Psoas muscle (tissue), 7 donors: ENCODE measurements at regions not wholly inside any gene's neighbourhood (a gene's known extent, or its start where the extent isn't known, plus 50 kb on each side); places are given as distances from the start of the nearest gene placed in this dataset.
"Not testable (repeated sequence)": the region's sequence is repeated elsewhere in the genome, so short reads cannot be mapped to it uniquely, and the experiment has no call there.

Source experiments
- ATAC-seq, 4 donors: fragments of 200-7000 bp; cut with Tn5 transposase; one replicate each; pipeline ENCODE4 v1.9.1; 2020; ENCODE audit warnings: moderate library complexity in 3 of 4, mild to moderate bottlenecking in 2 of 4
- DNase-seq, 2 donors: peaks; one replicate each; pipeline ENCODE4 v3.0.0-alpha.2; 2020
- H3K27ac ChIP-seq: fragments of 200-600 bp; one replicate; pipeline ENCODE4 v1.8.0; 2022
- H3K27me3 ChIP-seq, 3 donors: fragments of 200-600 bp in 1 of 3; one replicate each; pipeline versions ENCODE4 v1.6.1 to v1.8.0; 2013 to 2022; ENCODE audit warnings: low read length in 2 of 3, mild to moderate bottlenecking in 2 of 3, moderate library complexity in 1 of 3; ENCODE audit not compliant: insufficient read depth in 3 of 3
- H3K36me3 ChIP-seq, 2 donors: fragments of 200-600 bp in 1 of 2; one replicate each; pipeline versions ENCODE4 v1.6.1 to v1.8.0; 2013 to 2022; ENCODE audit warnings: low read depth in 1 of 2, mild to moderate bottlenecking in 1 of 2, moderate library complexity in 1 of 2; ENCODE audit not compliant: insufficient read depth in 1 of 2
- H3K4me1 ChIP-seq: fragments of 200-600 bp; one replicate; pipeline ENCODE4 v1.8.0; 2022
- H3K4me3 ChIP-seq: fragments of 200-600 bp; one replicate; pipeline ENCODE4 v1.8.0; 2022; ENCODE audit warnings: mild to moderate bottlenecking
- H3K9me3 ChIP-seq: fragments of 200-600 bp; one replicate; pipeline ENCODE4 v1.8.0; 2022
- CTCF ChIP-seq: fragments of 200-600 bp; IDR thresholded peaks from one replicate; pipeline ENCODE4 v1.8.0; 2022; ENCODE audit warnings: antibody characterized with exemption
- WGBS, 3 donors: extraction: QIAGEN DNeasy Blood & Tissue Kit; methylation state at CpG; one replicate each; pipeline versions ENCODE4 v1.1.6 to v1.1.7; 2013; 5-methylcytosine and 5-hydroxymethylcytosine counted together
- intact Hi-C, 2 donors: fragments of 100-400 bp; cut with DNase I; formaldehyde crosslinking; loops; one replicate each; pipeline versions ENCODE4 v1.11.0 to v1.14.2; 2022
- donor health status: healthy with polysubstance abuse.
- donor health status: DM: no; HTN: no; CAD: no; lungs with moderate emphysema.
- donor health status: Bipolar disorder and iron deficiency.
- donor health status: healthy.
- donor health status: DM: yes; HTN: yes; CAD: no.
- donor health status: DM: no; HTN: no; CAD: no.
- donor health status: DM: yes; HTN: yes; CAD: no.

GRCh38 chr1:194431121-194431520, 1244.7 kb upstream of the B3GALT2 start:
- intact Hi-C loops, result no loop called here
- Histone ChIP-seq H3K36me3 (no peaks in the 10 kb centered on the region), H3K4me3 (no peak overlapping the region), H3K9me3 (no peaks in the 10 kb centered on the region), H3K27me3 (no peaks in the 10 kb centered on the region), H3K4me1 (no peaks in the 10 kb centered on the region), H3K27ac (no peak overlapping the region)
- ATAC-seq, result no peak
- DNase-seq, result no peak
- TF ChIP-seq CTCF, result no peak
- WGBS, 3 donors, result 91 to 92% (median 91%) methylated on average over 21 of the region's 21 CpGs

- 61 to 89% (median 78%) methylated on average over 4 of the region's 4 CpGs for WGBS, 3 donors
Observed at GRCh38 chr1:194420706-194421105, 1234.3 kb upstream of the B3GALT2 start.

GRCh38 chr1:194419721-194420120, 1233.3 kb upstream of the B3GALT2 start:
- no peaks in the 10 kb centered on the region for H3K36me3 ChIP-seq
- H3K9me3 ChIP-seq, result no peaks in the 10 kb centered on the region
- peaks cover 0 to 1% (median 0%) of the 10 kb centered on the region in 3 donors for H3K27me3 ChIP-seq
- TF ChIP-seq CTCF, result no peak
- 29 to 52% (median 29%) methylated on average over 1 of the region's 1 CpG for WGBS, 3 donors
- H3K27ac ChIP-seq, result no peak overlapping the region
- intact Hi-C loops, result no loop called here
- H3K4me3 ChIP-seq, result no peak overlapping the region
- no peak for DNase-seq
- ATAC-seq, result no peak
- H3K4me1 ChIP-seq, result no peaks in the 10 kb centered on the region

More at GRCh38 chr1:194420706-194421105, 1234.3 kb upstream of the B3GALT2 start:
- H3K36me3 ChIP-seq, result no peaks in the 10 kb centered on the region
- intact Hi-C loops, result no loop called here
- H3K4me1 ChIP-seq, result no peaks in the 10 kb centered on the region
- no peak overlapping the region for H3K27ac ChIP-seq
- H3K9me3 ChIP-seq, result no peaks in the 10 kb centered on the region
- ATAC-seq (no peak), DNase-seq (no peak)
- H3K27me3 ChIP-seq, result peaks cover 0 to 1% (median 0%) of the 10 kb centered on the region in 3 donors
- no peak for TF ChIP-seq CTCF
- no peak overlapping the region for H3K4me3 ChIP-seq

GRCh38 chr1:194410756-194411155, 1224.3 kb upstream of the B3GALT2 start:
- no peak for DNase-seq
- intact Hi-C loops, result no loop called here
- no peaks in the 10 kb centered on the region for H3K36me3 ChIP-seq
- H3K27me3 ChIP-seq, result no peaks in the 10 kb centered on the region
- H3K9me3 ChIP-seq, result peaks cover 2% of the 10 kb centered on the region
- 61 to 70% (median 70%) methylated on average over 1 of the region's 1 CpG for WGBS, 3 donors
- no peak for TF ChIP-seq CTCF
- no peak overlapping the region for H3K27ac ChIP-seq
- ATAC-seq, result no peak
- H3K4me3 ChIP-seq, result no peak overlapping the region
- H3K4me1 ChIP-seq, result no peaks in the 10 kb centered on the region

GRCh38 chr1:194407238-194407637, 1220.8 kb upstream of the B3GALT2 start:
- H3K27ac ChIP-seq, DNase-seq, H3K36me3 ChIP-seq, intact Hi-C loops, H3K27me3 ChIP-seq, H3K4me3 ChIP-seq, H3K9me3 ChIP-seq, ATAC-seq, H3K4me1 ChIP-seq: not testable (repeated sequence)
- WGBS, 3 donors, result 58 to 68% (median 62%) methylated on average over 2 of the region's 2 CpGs
